HCT116 (cell line): ENCODE measurements at regions not wholly inside any gene's neighbourhood (a gene's known extent, or its start where the extent isn't known, plus 50 kb on each side); places are given as distances from the start of the nearest gene placed in this dataset.

Experiments used
- ATAC-seq: fragments of 200-7000 bp; cut with Tn5 transposase; 2 replicates; pipeline ENCODE4 v1.9.1; 2020; ENCODE audit warnings: mild to moderate bottlenecking, moderate library complexity
- BruUV-seq: library from RNA; stranded (reverse); fragments of 400-500 nt; replicated peaks from 2 replicates; lab custom pipeline; 2021; lab: Mats Ljungman, UMichigan
- CTCF ChIA-PET: fragments of 300-600 bp; sonication (Branson Sonifier 250); formaldehyde crosslinking; loops from one replicate; lab custom pipeline; 2021; ENCODE audit warnings: antibody characterized with exemption; lab: Charles Lee
- POLR2A ChIA-PET: fragments of 300-600, 350-600 bp; sonication (Branson Sonifier 250); formaldehyde crosslinking; loops from one replicate; lab custom pipeline; 2021; ENCODE audit warnings: antibody characterized with exemption; lab: Charles Lee
- RAD21 ChIA-PET, 2 experiments: fragments of 300-600 bp; sonication (Branson Sonifier 250); formaldehyde crosslinking; loops; one replicate each; lab custom pipeline; 2023; ENCODE audit warnings: low total read pairs in 2 of 2; ENCODE audit not compliant: uncharacterized antibody in 2 of 2, unreplicated experiment in 2 of 2, low non-redundant PET in 1 of 2; lab: Charles Lee
- DNase-seq: peaks from one replicate; pipeline ENCODE4 v3.0.0-alpha.2; 2010; ENCODE audit warnings: low read depth, low spot score
- H2AFZ ChIP-seq: fragments of 200-600 bp; shearing (Covaris generic), sonication (generic); 2 replicates; pipeline ENCODE4 v1.6.1; 2017; ENCODE audit warnings: low read depth, mixed run types, mixed read lengths, antibody characterized with exemption, low read length; ENCODE audit not compliant: poor library complexity, severe bottlenecking
- H3K27ac ChIP-seq: 2 replicates; pipeline ENCODE4 v1.5.1; 2012; ENCODE audit warnings: low read depth, low read length
- H3K27me3 ChIP-seq: fragments of 200-600 bp; sonication (generic); 2 replicates; pipeline ENCODE4 v1.6.1; 2016; ENCODE audit warnings: mixed run types, low read length, mixed read lengths; ENCODE audit not compliant: insufficient read depth
- H3K36me3 ChIP-seq, 2 experiments: fragments of 200-500 bp in 1 of 2; fragments of 200-600 bp in 1 of 2; sonication (Bioruptor generic) in 1 of 2; sonication (generic) in 1 of 2; 2 replicates each; pipeline versions ENCODE4 v1.5.1 to v1.6.1; 2014 to 2016; ENCODE audit warnings: low read length in 2 of 2, inconsistent platforms in 1 of 2, mixed read lengths in 1 of 2, mixed run types in 1 of 2; ENCODE audit not compliant: insufficient read depth in 2 of 2, control insufficient read depth in 1 of 2
- H3K4me1 ChIP-seq, 2 experiments: fragments of 200-600 bp in 1 of 2; sonication (generic) in 1 of 2; 2 replicates each; pipeline versions ENCODE4 v1.5.1 to v1.6.1; 2012 to 2017; ENCODE audit warnings: low read length in 2 of 2, inconsistent platforms in 1 of 2, mild to moderate bottlenecking in 1 of 2, mixed read lengths in 1 of 2, mixed run types in 1 of 2, moderate library complexity in 1 of 2; ENCODE audit not compliant: insufficient read depth in 2 of 2, control insufficient read depth in 1 of 2
- H3K4me2 ChIP-seq: fragments of 200-600 bp; sonication (generic); 2 replicates; pipeline ENCODE4 v1.6.1; 2017; ENCODE audit warnings: mixed run types, low read length, mixed read lengths
- H3K4me3 ChIP-seq, 2 experiments: fragments of 200-600 bp in 1 of 2; sonication (generic) in 1 of 2; replicated peaks in 1 of 2; 2 replicates each; pipeline ENCODE4 v1.5.1; 2011 to 2016; ENCODE audit warnings: low read length in 2 of 2, control low read depth in 1 of 2, low read depth in 1 of 2, mild to moderate bottlenecking in 1 of 2, mixed read lengths in 1 of 2, mixed run types in 1 of 2
- H3K79me2 ChIP-seq: fragments of 200-600 bp; sonication (generic); 2 replicates; pipeline ENCODE4 v1.6.1; 2017; ENCODE audit warnings: mild to moderate bottlenecking, mixed run types, low read length, moderate library complexity, mixed read lengths; ENCODE audit not compliant: insufficient read depth
- H3K9ac ChIP-seq: fragments of 200-600 bp; sonication (generic); 2 replicates; pipeline ENCODE4 v1.6.1; 2016; ENCODE audit warnings: low read length, mixed read lengths
- H3K9me2 ChIP-seq: fragments of 200-600 bp; sonication (generic), shearing (Covaris generic); 2 replicates; pipeline ENCODE4 v1.6.1; 2017; ENCODE audit warnings: mixed run types, mild to moderate bottlenecking, moderate library complexity; ENCODE audit not compliant: insufficient read depth
- H3K9me3 ChIP-seq, 2 experiments: fragments of 200-500 bp in 1 of 2; fragments of 200-600 bp in 1 of 2; sonication (Bioruptor generic) in 1 of 2; sonication (generic) in 1 of 2; 2 replicates each; pipeline ENCODE4 v1.6.1; 2014 to 2017; ENCODE audit warnings: low read length in 2 of 2, mixed read lengths in 2 of 2, inconsistent platforms in 1 of 2, low read depth in 1 of 2, mild to moderate bottlenecking in 1 of 2, mixed run types in 1 of 2, moderate library complexity in 1 of 2; ENCODE audit not compliant: control insufficient read depth in 1 of 2, insufficient read depth in 1 of 2
- H4K20me1 ChIP-seq: fragments of 200-600 bp; sonication (generic), shearing (Covaris generic); 2 replicates; pipeline ENCODE4 v1.6.1; 2017; ENCODE audit warnings: mixed run types, mild to moderate bottlenecking, moderate library complexity; ENCODE audit not compliant: insufficient read depth
- CBX3 ChIP-seq: IDR thresholded peaks from 2 replicates; pipeline ENCODE4 v1.6.1; 2012; ENCODE audit warnings: low read depth
- EGR1 ChIP-seq: IDR thresholded peaks from 2 replicates; pipeline ENCODE4 v1.6.1; 2012; ENCODE audit warnings: low read depth
- ELF1 ChIP-seq: IDR thresholded peaks from 2 replicates; pipeline ENCODE4 v1.6.1; 2012; ENCODE audit warnings: low read depth, borderline replicate concordance
- EZH2 ChIP-seq: fragments of 200-600 bp; sonication (generic); IDR thresholded peaks from 2 replicates; pipeline ENCODE4 v1.6.1; 2017; ENCODE audit warnings: antibody characterized with exemption, mixed run types
- FOSL1 ChIP-seq: IDR thresholded peaks from 2 replicates; pipeline ENCODE4 v1.6.1; 2012; ENCODE audit warnings: low read depth
- JUND ChIP-seq: IDR thresholded peaks from 2 replicates; pipeline ENCODE4 v1.6.1; 2012
- POLR2A ChIP-seq: IDR thresholded peaks from 2 replicates; pipeline ENCODE4 v1.7.0; 2011; ENCODE audit warnings: borderline replicate concordance; ENCODE audit not compliant: insufficient read depth, insufficient read length; ENCODE audit errors: extremely low read depth
- POLR2AphosphoS5 ChIP-seq: IDR thresholded peaks from 2 replicates; pipeline ENCODE4 v1.6.1; 2011; ENCODE audit warnings: mild to moderate bottlenecking, low read depth, low read length, moderate library complexity
- RAD21 ChIP-seq: IDR thresholded peaks from 2 replicates; pipeline ENCODE4 v1.6.1; 2012; ENCODE audit warnings: low read depth, mild to moderate bottlenecking
- SIN3A ChIP-seq: IDR thresholded peaks from 2 replicates; pipeline ENCODE4 v1.6.1; 2012; ENCODE audit warnings: low read depth
- SRF ChIP-seq: IDR thresholded peaks from 2 replicates; pipeline ENCODE4 v1.6.1; 2012; ENCODE audit warnings: low read depth
- YY1 ChIP-seq: IDR thresholded peaks from 2 replicates; pipeline ENCODE4 v1.6.1; 2011; ENCODE audit warnings: low read length, low read depth, moderate library complexity, mild to moderate bottlenecking; ENCODE audit not compliant: insufficient replicate concordance; ENCODE audit errors: extremely low read depth
- ZNF274 ChIP-seq: fragments of 200-500 bp; sonication (Bioruptor generic); IDR thresholded peaks from 2 replicates; pipeline ENCODE4 v1.6.1; 2014; ENCODE audit warnings: mild to moderate bottlenecking, low read depth, low read length, inconsistent platforms
- intact Hi-C: fragments of 100-400 bp; cut with micrococcal nuclease; formaldehyde crosslinking; loops from 2 replicates; pipeline ENCODE4 v1.10.0; 2022
- TF ChIP-seq, protein P1 (sequence below), 3 experiments: fragments of 200-600 bp in 1 of 3; sonication (generic) in 1 of 3; IDR thresholded peaks in 2 of 3; conservative IDR thresholded peaks in 1 of 3; 2 replicates each; pipeline ENCODE4 v1.5.1; 2012 to 2017; ENCODE audit warnings: low read depth in 2 of 3, low read length in 2 of 3, antibody characterized with exemption in 1 of 3, borderline replicate concordance in 1 of 3, control low read depth in 1 of 3, mild to moderate bottlenecking in 1 of 3, mixed read lengths in 1 of 3, mixed run types in 1 of 3, moderate library complexity in 1 of 3; ENCODE audit not compliant: insufficient read depth in 1 of 3
- TF ChIP-seq, protein P2 (sequence below): IDR thresholded peaks from 2 replicates; pipeline ENCODE4 v1.6.1; 2012
- TF ChIP-seq, protein P3 (sequence below): IDR thresholded peaks from 2 replicates; pipeline ENCODE4 v1.6.1; 2012; ENCODE audit warnings: low read depth
- TF ChIP-seq, protein P4 (sequence below): IDR thresholded peaks from 2 replicates; pipeline ENCODE4 v1.6.1; 2012

DNA sequence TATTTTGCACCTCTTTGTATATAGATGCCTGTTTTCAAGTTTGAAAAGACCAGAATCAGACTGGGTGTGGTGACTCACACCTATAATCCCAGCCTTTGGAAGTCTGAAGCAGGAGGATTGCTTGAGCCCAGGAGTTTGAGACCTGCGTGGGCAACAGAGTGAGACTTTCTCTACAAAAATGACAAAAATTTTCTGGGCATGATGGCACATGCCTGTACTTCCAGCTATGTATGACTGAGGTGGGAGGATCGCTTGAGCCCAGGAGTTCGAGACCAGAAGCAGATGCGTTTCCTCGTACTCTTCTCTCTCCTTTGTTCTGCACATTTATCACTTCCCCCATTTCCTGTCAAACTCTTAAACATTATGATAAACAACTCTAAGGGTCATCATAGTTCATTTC, 310.0 kb upstream of the SNX7 start:
- CTCF ChIA-PET = no interaction called here
- Histone ChIP-seq H4K20me1 (no peaks in the 10 kb centered on the region), H3K9me3 (no peaks in the 10 kb centered on the region), H3K27ac (no peak overlapping the region), H3K4me2 (no peak overlapping the region), H3K4me3 (no peak overlapping the region), H3K4me1 (no peaks in the 10 kb centered on the region), H3K27me3 (no peaks in the 10 kb centered on the region), H3K9ac (no peak overlapping the region), H3K36me3 (no peaks in the 10 kb centered on the region), H2AFZ (no peak overlapping the region), H3K79me2 (no peaks in the 10 kb centered on the region), H3K9me2 (0 out of 2 replicates have a peak, but pooled peaks cover 4% of the 10 kb centered on the region)
- DNase-seq (no peak), ATAC-seq (no peak)
- intact Hi-C loops = no loop called here
- no TSS peak for BruUV-seq
- RAD21 ChIA-PET = no interaction called here
- POLR2A ChIA-PET = no interaction called here
- TF ChIP-seq POLR2AphosphoS5 (no peak), ELF1 (no peak), RAD21 (no peak), EGR1 (no peak), POLR2A (no peak), JUND (no peak), FOSL1 (no peak), SRF (no peak), CBX3 (no peak), SIN3A (no peak), EZH2 (no peak), YY1 (no peak), ZNF274 (no peak)
- TF ChIP-seq, protein P1, sequence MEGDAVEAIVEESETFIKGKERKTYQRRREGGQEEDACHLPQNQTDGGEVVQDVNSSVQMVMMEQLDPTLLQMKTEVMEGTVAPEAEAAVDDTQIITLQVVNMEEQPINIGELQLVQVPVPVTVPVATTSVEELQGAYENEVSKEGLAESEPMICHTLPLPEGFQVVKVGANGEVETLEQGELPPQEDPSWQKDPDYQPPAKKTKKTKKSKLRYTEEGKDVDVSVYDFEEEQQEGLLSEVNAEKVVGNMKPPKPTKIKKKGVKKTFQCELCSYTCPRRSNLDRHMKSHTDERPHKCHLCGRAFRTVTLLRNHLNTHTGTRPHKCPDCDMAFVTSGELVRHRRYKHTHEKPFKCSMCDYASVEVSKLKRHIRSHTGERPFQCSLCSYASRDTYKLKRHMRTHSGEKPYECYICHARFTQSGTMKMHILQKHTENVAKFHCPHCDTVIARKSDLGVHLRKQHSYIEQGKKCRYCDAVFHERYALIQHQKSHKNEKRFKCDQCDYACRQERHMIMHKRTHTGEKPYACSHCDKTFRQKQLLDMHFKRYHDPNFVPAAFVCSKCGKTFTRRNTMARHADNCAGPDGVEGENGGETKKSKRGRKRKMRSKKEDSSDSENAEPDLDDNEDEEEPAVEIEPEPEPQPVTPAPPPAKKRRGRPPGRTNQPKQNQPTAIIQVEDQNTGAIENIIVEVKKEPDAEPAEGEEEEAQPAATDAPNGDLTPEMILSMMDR (IDR thresholded peaks at IDR 0.05 in 2 of 3, conservative IDR thresholded peaks at IDR 0.05 in 1 of 3; ENCODE audit: borderline replicate concordance in 1 of 3, insufficient read depth in 1 of 3, low read depth in 2 of 3, low read length in 2 of 3) = no peak
- TF ChIP-seq, protein P2, sequence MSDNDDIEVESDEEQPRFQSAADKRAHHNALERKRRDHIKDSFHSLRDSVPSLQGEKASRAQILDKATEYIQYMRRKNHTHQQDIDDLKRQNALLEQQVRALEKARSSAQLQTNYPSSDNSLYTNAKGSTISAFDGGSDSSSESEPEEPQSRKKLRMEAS = no peak
- TF ChIP-seq, protein P3, sequence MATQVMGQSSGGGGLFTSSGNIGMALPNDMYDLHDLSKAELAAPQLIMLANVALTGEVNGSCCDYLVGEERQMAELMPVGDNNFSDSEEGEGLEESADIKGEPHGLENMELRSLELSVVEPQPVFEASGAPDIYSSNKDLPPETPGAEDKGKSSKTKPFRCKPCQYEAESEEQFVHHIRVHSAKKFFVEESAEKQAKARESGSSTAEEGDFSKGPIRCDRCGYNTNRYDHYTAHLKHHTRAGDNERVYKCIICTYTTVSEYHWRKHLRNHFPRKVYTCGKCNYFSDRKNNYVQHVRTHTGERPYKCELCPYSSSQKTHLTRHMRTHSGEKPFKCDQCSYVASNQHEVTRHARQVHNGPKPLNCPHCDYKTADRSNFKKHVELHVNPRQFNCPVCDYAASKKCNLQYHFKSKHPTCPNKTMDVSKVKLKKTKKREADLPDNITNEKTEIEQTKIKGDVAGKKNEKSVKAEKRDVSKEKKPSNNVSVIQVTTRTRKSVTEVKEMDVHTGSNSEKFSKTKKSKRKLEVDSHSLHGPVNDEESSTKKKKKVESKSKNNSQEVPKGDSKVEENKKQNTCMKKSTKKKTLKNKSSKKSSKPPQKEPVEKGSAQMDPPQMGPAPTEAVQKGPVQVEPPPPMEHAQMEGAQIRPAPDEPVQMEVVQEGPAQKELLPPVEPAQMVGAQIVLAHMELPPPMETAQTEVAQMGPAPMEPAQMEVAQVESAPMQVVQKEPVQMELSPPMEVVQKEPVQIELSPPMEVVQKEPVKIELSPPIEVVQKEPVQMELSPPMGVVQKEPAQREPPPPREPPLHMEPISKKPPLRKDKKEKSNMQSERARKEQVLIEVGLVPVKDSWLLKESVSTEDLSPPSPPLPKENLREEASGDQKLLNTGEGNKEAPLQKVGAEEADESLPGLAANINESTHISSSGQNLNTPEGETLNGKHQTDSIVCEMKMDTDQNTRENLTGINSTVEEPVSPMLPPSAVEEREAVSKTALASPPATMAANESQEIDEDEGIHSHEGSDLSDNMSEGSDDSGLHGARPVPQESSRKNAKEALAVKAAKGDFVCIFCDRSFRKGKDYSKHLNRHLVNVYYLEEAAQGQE = no peak
- TF ChIP-seq, protein P4, sequence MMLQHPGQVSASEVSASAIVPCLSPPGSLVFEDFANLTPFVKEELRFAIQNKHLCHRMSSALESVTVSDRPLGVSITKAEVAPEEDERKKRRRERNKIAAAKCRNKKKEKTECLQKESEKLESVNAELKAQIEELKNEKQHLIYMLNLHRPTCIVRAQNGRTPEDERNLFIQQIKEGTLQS = no peak
